GM12872 (cell line): ENCODE measurements at regions not wholly inside any gene's neighbourhood (a gene's known extent, or its start where the extent isn't known, plus 50 kb on each side); places are given as distances from the start of the nearest gene placed in this dataset.

ENCODE experiments used
- TF ChIP-seq, protein P1 (sequence below): IDR thresholded peaks from 3 replicates; pipeline ENCODE4 v1.5.1; 2011; ENCODE audit warnings: low read depth, mild to moderate bottlenecking, low read length, moderate library complexity; ENCODE audit not compliant: insufficient read depth

DNA sequence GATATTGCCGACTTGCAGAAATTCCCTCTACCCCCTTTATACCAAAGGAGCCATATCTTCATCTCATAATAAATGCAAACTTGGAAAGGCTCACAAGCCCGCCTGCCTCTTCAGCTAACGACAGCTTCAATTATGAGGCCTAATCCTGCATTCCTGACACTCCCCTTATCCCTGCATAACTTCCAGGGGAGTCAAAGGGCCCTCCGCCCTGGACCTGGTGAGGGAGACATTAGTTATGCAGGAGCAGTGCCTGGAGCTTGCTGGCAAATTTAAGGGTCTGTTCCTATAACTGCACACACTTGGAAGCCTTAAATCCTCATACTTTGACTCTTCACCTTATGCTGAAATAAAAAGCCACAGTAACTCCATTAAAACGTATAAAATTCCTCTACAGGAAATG lies 617.9 kb downstream of the BNC2 start:
- TF ChIP-seq, protein P1, sequence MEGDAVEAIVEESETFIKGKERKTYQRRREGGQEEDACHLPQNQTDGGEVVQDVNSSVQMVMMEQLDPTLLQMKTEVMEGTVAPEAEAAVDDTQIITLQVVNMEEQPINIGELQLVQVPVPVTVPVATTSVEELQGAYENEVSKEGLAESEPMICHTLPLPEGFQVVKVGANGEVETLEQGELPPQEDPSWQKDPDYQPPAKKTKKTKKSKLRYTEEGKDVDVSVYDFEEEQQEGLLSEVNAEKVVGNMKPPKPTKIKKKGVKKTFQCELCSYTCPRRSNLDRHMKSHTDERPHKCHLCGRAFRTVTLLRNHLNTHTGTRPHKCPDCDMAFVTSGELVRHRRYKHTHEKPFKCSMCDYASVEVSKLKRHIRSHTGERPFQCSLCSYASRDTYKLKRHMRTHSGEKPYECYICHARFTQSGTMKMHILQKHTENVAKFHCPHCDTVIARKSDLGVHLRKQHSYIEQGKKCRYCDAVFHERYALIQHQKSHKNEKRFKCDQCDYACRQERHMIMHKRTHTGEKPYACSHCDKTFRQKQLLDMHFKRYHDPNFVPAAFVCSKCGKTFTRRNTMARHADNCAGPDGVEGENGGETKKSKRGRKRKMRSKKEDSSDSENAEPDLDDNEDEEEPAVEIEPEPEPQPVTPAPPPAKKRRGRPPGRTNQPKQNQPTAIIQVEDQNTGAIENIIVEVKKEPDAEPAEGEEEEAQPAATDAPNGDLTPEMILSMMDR: no peak

DNA sequence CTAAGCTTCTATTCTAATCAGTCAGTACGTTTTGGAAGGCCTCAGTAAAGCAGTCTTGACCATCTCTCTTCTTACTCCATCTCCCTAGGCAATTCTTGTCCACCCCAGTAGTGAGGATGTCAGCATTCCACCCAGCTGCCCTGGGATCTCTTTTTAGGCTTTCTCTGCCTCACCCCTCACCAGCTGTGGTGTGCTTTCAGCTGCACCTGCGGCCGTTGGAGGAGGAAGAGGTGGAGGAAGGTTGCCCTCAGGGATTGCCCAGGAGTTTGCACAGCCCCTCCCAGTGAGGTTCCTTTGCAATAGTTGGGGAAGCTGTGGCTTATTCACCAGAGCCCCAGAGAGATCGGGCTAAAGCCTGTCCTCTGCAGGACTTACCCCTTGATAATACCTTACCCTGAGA lies 615.8 kb downstream of the BNC2 start:
- TF ChIP-seq, protein P1: no peak

DNA sequence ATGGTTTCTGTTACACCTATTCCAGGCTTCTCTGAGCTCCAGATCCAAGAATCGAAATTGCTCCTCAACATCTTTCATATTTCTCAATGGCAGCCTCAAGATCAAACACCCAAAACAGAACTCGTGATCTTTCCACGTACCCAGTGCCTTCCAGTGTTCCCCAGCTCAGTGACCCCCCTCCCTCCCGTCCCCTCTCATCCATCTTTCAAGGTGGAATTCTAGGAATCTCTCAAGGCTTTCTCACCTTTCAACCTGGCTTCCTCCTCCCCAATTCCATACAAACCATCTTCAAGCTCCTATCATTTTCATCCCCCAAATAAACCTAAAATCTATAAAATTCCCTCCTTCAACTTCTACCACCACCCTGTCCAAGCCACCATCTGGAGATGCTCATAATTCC lies 615.3 kb downstream of the BNC2 start:
- TF ChIP-seq, protein P1: no peak

DNA sequence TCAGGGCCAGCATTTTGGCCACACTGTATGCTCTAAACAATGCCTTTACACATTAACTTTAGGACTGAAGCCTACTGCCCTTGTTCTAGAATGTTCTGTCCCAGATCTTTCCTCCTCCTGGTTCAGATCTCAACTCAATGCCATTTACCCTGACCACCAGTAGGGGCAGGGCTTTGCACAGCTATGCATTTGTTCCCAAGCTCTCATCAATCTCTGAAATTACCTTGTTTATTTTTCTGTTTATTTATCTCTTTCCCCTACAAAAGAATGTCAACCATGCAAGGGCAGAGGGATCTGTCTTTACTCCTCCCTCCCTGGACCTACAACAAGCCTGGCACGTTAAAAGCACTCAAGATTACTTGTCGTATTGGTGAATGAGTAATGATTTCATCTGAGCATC lies 612.9 kb downstream of the BNC2 start:
- TF ChIP-seq, protein P1: peak; percentile 41; the same call in 2 of the 3 replicates

DNA sequence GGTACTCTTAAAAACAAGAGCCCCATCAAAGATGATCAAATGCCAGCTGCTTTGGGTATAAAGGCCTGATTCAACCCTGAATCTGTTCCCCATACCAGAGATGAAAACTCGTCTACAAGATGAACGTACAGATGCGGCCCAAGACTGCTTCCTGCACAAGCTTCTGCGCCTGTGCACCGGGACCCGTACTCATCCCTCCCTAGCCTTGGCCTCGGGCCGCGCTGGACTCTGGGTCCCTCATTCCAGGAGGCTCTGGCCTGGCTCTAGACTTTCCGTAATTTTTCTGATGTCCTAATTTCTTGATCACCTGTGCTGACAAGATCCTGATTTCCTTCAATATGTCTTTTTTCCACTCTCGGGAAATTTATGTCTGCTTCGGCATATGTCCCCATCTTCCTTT lies 612.3 kb downstream of the BNC2 start:
- TF ChIP-seq, protein P1: no peak

DNA sequence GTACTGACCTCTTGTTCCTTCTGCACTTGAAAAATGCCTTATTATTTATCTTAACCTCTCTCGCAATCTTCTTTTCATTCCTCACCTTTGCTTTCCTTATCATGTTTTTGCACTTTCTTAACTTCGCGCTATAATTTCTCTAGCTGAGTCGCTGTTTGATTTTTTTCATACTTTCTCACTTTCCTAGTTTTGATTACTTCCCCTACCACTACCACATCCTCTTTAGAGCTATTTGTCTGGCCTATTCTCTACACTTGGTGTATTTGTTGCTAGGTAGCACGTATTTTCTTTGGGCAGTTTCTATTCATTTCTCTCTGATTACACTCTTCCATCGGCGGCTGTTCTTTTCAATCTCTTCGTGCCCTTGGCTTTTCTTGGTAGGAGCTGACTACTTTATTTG lies 611.8 kb downstream of the BNC2 start:
- TF ChIP-seq, protein P1: no peak

DNA sequence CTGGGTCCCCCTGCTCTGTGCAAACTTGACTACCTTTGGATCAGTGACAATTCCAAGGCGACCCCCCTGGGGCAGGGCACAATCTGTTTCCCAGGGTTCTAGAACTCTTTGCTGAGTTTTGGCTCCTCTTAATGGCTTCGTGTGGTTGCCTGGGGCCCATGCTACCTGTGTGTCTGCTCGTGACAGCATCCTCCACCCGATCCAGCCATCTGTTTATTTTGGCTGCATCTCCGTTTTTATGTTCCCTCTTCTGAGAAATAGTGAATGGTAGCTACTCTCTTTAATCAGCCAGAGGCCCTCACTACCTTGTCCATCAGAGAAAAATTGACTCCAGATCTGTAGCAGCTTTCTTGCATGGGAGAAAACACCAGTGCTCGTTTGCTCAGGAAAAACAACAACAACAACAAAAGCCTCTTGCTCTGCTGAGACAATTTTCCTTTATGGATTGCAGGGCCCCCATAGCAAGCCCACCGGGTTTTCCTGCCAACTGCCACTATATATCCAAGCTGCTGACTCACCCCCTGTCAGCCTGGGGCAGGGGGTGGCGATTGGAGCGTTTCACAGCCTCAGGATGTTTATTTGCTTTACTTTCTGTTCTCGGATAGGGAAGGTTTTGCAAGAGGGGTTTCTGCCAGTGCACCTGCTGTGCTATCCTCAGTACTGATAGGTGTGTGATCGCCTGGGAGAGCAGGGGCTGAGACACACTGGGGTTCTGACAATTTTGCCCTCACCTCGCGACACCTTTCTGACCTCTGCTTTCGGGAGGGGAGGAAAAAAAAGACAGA lies 607.8 kb downstream of the BNC2 start:
- TF ChIP-seq, protein P1: no peak
